ENCODE measurements at regions not wholly inside any gene's neighbourhood (a gene's known extent, or its start where the extent isn't known, plus 50 kb on each side); places are given as distances from the start of the nearest gene placed in this dataset.

GRCh38 chr7:96426027-96426426, 104.1 kb upstream of the SLC25A13 start:
- TF ChIP-seq GATA3 (IDR thresholded peaks at IDR 0.05; ENCODE audit: low read depth, low read length) (no peak), GATA2 (IDR thresholded peaks at IDR 0.05; ENCODE audit: low read depth, low read length) (no peak)

GRCh38 chr7:96424411-96424810, 102.5 kb upstream of the SLC25A13 start:
- TF ChIP-seq GATA3 (IDR thresholded peaks at IDR 0.05; ENCODE audit: low read depth, low read length) (no peak), GATA2 (IDR thresholded peaks at IDR 0.05; ENCODE audit: low read depth, low read length) (no peak)

DNA sequence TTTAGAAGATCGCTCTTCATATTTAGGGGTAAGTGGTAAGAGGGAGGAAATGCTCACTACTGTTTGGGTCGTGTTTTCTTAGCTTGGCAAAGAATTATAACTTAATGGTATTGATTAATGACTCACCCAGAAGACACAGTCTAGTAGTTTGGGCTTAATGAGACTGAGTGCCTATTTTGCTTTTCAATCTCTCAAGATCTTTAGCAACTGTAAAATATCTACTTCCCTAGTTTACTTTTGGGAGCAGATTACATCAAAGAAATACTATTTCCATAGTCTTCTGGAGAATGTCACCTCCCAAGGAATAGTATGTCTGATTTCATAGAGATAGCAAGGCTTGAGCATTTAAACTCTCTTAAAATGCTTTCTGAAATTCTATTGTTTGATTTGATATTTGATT, 100.5 kb upstream of the SLC25A13 start:
- TF ChIP-seq GATA2 (IDR thresholded peaks at IDR 0.05; ENCODE audit: low read depth, low read length): no peak
- TF ChIP-seq GATA3 (IDR thresholded peaks at IDR 0.05; ENCODE audit: low read depth, low read length): no peak

GRCh38 chr7:96418581-96418980, 96.7 kb upstream of the SLC25A13 start:
- TF ChIP-seq GATA3 (IDR thresholded peaks at IDR 0.05; ENCODE audit: low read depth, low read length) (no peak), GATA2 (IDR thresholded peaks at IDR 0.05; ENCODE audit: low read depth, low read length) (no peak)

DNA sequence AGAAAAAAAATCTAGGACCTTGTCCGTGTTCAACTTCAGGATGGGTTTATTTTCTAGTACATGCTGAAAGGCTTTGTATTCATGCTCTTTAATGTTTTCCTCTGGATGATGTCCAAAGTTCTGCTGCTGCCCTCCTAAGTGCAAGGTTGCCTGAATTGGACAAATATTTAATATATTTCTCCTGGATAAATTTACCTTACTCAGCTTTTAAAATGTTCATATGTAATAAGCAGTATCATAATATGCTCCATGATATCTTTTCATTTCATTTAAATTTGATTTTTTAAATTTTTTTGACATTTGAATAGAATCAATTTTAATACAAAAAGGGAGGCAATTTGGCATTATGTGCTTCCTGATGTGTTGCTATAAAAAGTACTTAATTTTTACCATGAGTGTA, 95.9 kb upstream of the SLC25A13 start:
- TF ChIP-seq GATA2 (IDR thresholded peaks at IDR 0.05; ENCODE audit: low read depth, low read length) (no peak), GATA3 (IDR thresholded peaks at IDR 0.05; ENCODE audit: low read depth, low read length) (no peak)

- TF ChIP-seq GATA3 (IDR thresholded peaks at IDR 0.05; ENCODE audit: low read depth, low read length) (no peak), GATA2 (IDR thresholded peaks at IDR 0.05; ENCODE audit: low read depth, low read length) (no peak)
Measured at GRCh38 chr7:96416599-96416998, 94.7 kb upstream of the SLC25A13 start.

DNA sequence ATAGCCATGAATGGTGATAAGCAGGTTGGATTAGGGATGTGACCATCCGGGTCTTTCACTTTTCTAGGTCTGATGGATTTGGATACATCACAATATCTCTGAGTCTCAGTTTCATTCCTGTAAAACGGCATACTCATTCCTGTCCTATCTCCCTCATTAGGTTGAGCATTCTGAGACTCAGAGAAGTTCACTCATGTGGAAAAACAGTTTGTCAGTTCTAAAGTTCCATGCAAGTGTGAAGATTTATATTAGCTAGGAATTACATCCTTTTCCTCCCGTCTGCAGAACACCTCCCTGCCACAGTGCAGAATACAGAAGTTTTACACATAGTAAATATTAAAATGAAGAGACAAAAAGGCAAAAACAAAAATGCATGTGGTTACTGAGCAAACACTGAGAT, 94.2 kb upstream of the SLC25A13 start:
- TF ChIP-seq GATA2 (IDR thresholded peaks at IDR 0.05; ENCODE audit: low read depth, low read length): no peak
- no peak for TF ChIP-seq GATA3 (IDR thresholded peaks at IDR 0.05; ENCODE audit: low read depth, low read length)

DNA sequence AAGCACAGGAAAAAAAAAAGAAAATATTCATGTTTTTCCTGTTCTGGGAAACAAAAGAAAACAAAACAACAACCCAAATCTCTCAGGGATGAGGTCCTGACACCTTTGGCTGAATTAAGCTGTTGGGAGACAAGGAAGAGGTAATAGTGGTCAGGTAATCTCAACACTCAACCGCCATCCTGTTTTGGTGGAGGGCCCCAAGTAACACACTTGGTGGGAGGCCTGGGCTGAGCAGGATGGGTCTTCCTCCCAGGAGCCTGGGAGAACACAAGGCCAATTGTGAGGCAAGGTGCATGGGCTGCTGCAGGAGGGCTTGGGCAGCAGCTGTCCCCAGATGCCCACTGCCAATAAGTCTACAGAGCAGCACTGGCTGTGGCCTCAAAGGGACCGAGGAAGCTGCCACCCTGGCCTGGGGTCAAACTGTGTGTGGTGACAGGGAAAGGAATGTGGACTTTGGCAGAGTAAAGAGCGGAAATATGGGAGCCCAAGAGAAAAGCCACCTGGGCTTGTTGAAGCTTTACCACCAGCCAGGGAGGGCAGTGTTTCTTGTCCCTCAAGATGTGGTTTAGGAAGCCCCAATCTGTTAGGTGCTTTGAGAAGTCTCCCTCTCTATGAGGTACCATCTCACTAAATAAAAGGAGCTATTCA, 93.5 kb upstream of the SLC25A13 start:
- TF ChIP-seq GATA2 (IDR thresholded peaks at IDR 0.05; ENCODE audit: low read depth, low read length) (no peak), GATA3 (IDR thresholded peaks at IDR 0.05; ENCODE audit: low read depth, low read length) (no peak)

DNA sequence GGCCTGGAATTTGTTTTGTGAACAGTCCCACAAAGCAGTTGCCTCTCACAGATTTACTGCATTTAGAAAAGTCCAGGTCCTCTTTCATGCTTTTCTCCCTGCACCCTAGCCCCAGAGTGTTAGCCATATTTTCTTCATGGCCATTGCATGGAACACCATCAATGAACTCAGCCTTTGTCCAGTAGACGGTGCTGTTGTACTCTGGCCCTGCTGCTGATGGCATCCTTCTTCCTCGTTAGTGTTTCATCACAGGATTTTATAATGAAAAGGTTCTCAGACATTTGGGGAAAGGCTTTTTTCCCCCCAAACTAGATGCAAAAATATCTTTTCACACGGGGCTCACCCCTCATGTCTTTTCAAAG, 93.0 kb upstream of the SLC25A13 start:
- no peak for TF ChIP-seq GATA3 (IDR thresholded peaks at IDR 0.05; ENCODE audit: low read depth, low read length)
- TF ChIP-seq GATA2 (IDR thresholded peaks at IDR 0.05; ENCODE audit: low read depth, low read length): no peak

GRCh38 chr7:96410126-96410839, 88.4 kb upstream of the SLC25A13 start:
- no peak for TF ChIP-seq GATA2 (IDR thresholded peaks at IDR 0.05; ENCODE audit: low read depth, low read length)
- TF ChIP-seq GATA3 (IDR thresholded peaks at IDR 0.05; ENCODE audit: low read depth, low read length): no peak

DNA sequence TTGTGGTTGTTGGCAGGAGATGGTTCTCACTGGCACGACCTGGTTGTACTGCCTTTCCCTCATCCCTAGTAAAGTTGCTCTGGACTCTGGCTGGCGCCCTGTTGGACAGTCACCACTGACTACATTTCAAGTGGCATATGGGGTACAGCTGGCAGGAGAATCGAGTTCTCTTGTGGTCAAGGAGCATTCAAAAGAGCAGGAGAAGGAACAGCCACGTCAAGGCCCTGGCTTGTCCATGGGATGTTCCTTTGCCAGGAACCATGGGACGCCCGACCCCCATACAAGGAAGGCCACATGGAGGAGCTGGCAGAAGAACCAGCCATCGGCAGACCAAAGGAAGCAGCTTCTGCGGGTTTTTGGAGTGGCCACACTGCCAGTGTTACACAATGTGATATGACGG, 87.0 kb upstream of the SLC25A13 start:
- no peak for TF ChIP-seq GATA2 (IDR thresholded peaks at IDR 0.05; ENCODE audit: low read depth, low read length)
- TF ChIP-seq GATA3 (IDR thresholded peaks at IDR 0.05; ENCODE audit: low read depth, low read length): no peak

- no peak for TF ChIP-seq GATA2 (IDR thresholded peaks at IDR 0.05; ENCODE audit: low read depth, low read length)
- TF ChIP-seq GATA3 (IDR thresholded peaks at IDR 0.05; ENCODE audit: low read depth, low read length): no peak
Measured at GRCh38 chr7:96407427-96407826, 85.5 kb upstream of the SLC25A13 start.

DNA sequence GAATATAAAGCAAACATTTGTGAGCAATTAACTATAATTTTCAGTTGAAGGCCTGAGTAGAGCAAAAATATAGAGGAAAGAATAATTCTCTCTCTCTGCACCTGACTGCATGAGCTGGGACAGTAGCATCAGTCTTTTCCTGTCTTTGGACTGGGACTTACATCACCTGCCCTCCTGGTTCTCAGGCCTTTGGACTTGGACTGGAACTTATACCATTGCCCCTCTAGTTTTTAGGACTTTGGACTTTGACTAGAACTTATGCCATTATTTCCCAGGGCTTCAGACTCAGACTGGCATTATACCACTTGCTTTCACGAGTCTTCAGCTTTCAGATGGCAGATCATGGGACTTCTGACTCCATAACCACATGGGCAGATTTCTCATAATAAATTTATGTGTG, 81.0 kb upstream of the SLC25A13 start:
- TF ChIP-seq GATA2 (IDR thresholded peaks at IDR 0.05; ENCODE audit: low read depth, low read length) (no peak), GATA3 (IDR thresholded peaks at IDR 0.05; ENCODE audit: low read depth, low read length) (no peak)

DNA sequence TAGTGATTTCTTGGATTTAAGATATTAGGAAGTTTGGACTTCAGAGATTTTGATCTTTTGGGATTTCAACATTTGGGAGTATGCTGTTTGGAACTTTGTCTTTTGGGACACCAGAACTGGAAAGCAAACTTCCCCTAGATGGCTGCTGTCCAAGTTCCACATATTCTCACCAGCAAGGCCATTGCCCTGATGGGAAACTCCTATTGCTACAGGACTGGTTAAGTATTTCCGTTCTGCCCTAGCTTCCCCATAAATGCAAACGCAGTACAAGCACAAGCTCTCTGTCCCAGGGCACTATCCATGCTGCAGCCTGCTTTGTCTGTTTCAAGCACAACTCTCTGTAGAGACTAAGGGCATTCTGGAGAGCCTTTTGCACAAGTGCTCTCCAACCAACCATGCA, 79.3 kb upstream of the SLC25A13 start:
- TF ChIP-seq GATA3 (IDR thresholded peaks at IDR 0.05; ENCODE audit: low read depth, low read length): no peak
- no peak for TF ChIP-seq GATA2 (IDR thresholded peaks at IDR 0.05; ENCODE audit: low read depth, low read length)

GRCh38 chr7:96400518-96400917, 78.6 kb upstream of the SLC25A13 start:
- TF ChIP-seq GATA2 (IDR thresholded peaks at IDR 0.05; ENCODE audit: low read depth, low read length) (no peak), GATA3 (IDR thresholded peaks at IDR 0.05; ENCODE audit: low read depth, low read length) (no peak)

Data from SH-SY5Y (cell line).